ENCODE measurements at regions not wholly inside any gene's neighbourhood (a gene's known extent, or its start where the extent isn't known, plus 50 kb on each side); places are given as distances from the start of the nearest gene placed in this dataset.

GRCh38 chr7:86152926-86153325 is 490.8 kb upstream of the GRM3 start:
- H3K4me1 ChIP-seq (ENCODE audit: control insufficient read depth, extremely low read depth, insufficient read depth, low read length): no peaks in the 10 kb centered on the region
- H3K27me3 ChIP-seq (ENCODE audit: control insufficient read depth, extremely low read depth, insufficient read depth, low read length): no peaks in the 10 kb centered on the region
- no peak overlapping the region for H3K27ac ChIP-seq (ENCODE audit: control insufficient read depth, insufficient read depth, low read length)
- no peak overlapping the region for H3K4me2 ChIP-seq (ENCODE audit: control insufficient read depth, extremely low read depth, insufficient read depth, low read depth, low read length)
- H3K9me1 ChIP-seq (ENCODE audit: control insufficient read depth, extremely low read depth, insufficient read depth, low read length): no peaks in the 10 kb centered on the region
- H3K9me3 ChIP-seq (ENCODE audit: control insufficient read depth, low read depth, low read length): no peaks in the 10 kb centered on the region
- TF ChIP-seq EZH2 (IDR thresholded peaks at IDR 0.05; ENCODE audit: low read length) (no peak), CTCF (optimal IDR thresholded peaks at IDR 0.05 in 1 of 3, IDR thresholded peaks at IDR 0.05 in 1 of 3, conservative IDR thresholded peaks at IDR 0.05 in 1 of 3; ENCODE audit: extremely low read depth in 1 of 3, insufficient read depth in 2 of 3, low read length in 3 of 3) (no peak)
- FAIRE-seq (no peak), DNase-seq (ENCODE audit: low read depth, low spot score) (no peak)
- no peaks in the 10 kb centered on the region for H4K20me1 ChIP-seq (ENCODE audit: control insufficient read depth, extremely low read depth, insufficient read depth, low read length)
- dilution Hi-C loops (cut with MboI; ENCODE audit: extremely low pct_ligation_motif_present, low sequenced_read_pairs): no loop called here
- H2AFZ ChIP-seq (ENCODE audit: control insufficient read depth, low read length): no peak overlapping the region
- H3K9ac ChIP-seq (ENCODE audit: control insufficient read depth, extremely low read depth, insufficient read depth, low read length): no peak overlapping the region
- H3K79me2 ChIP-seq (ENCODE audit: control insufficient read depth, insufficient read depth, low read length): no peaks in the 10 kb centered on the region
- H3K4me3 ChIP-seq (ENCODE audit: control insufficient read depth in 2 of 3, extremely low read depth in 1 of 3, insufficient read depth in 2 of 3, low read depth in 1 of 3, low read length in 3 of 3): no peak overlapping the region
- H3K36me3 ChIP-seq (ENCODE audit: control insufficient read depth in 2 of 2, extremely low read depth in 1 of 2, insufficient read depth in 2 of 2, low read length in 2 of 2): no peaks in the 10 kb centered on the region

GRCh38 chr7:86149024-86149665 is 494.6 kb upstream of the GRM3 start:
- DNase-seq (ENCODE audit: low read depth, low spot score) (no peak), FAIRE-seq (no peak)
- Histone ChIP-seq H3K9me3 (ENCODE audit: control insufficient read depth, low read depth, low read length) (no peaks in the 10 kb centered on the region), H3K4me1 (ENCODE audit: control insufficient read depth, extremely low read depth, insufficient read depth, low read length) (no peaks in the 10 kb centered on the region), H3K27ac (ENCODE audit: control insufficient read depth, insufficient read depth, low read length) (no peak overlapping the region), H3K4me3 (ENCODE audit: control insufficient read depth in 2 of 3, extremely low read depth in 1 of 3, insufficient read depth in 2 of 3, low read depth in 1 of 3, low read length in 3 of 3) (no peak overlapping the region), H3K27me3 (ENCODE audit: control insufficient read depth, extremely low read depth, insufficient read depth, low read length) (no peaks in the 10 kb centered on the region), H2AFZ (ENCODE audit: control insufficient read depth, low read length) (no peak overlapping the region), H3K79me2 (ENCODE audit: control insufficient read depth, insufficient read depth, low read length) (no peaks in the 10 kb centered on the region), H4K20me1 (ENCODE audit: control insufficient read depth, extremely low read depth, insufficient read depth, low read length) (no peaks in the 10 kb centered on the region), H3K36me3 (ENCODE audit: control insufficient read depth in 2 of 2, extremely low read depth in 1 of 2, insufficient read depth in 2 of 2, low read length in 2 of 2) (no peaks in the 10 kb centered on the region), H3K9me1 (ENCODE audit: control insufficient read depth, extremely low read depth, insufficient read depth, low read length) (no peaks in the 10 kb centered on the region), H3K4me2 (ENCODE audit: control insufficient read depth, extremely low read depth, insufficient read depth, low read depth, low read length) (no peak overlapping the region), H3K9ac (ENCODE audit: control insufficient read depth, extremely low read depth, insufficient read depth, low read length) (no peak overlapping the region)
- TF ChIP-seq EZH2 (IDR thresholded peaks at IDR 0.05; ENCODE audit: low read length) (no peak), CTCF (optimal IDR thresholded peaks at IDR 0.05 in 1 of 3, IDR thresholded peaks at IDR 0.05 in 1 of 3, conservative IDR thresholded peaks at IDR 0.05 in 1 of 3; ENCODE audit: extremely low read depth in 1 of 3, insufficient read depth in 2 of 3, low read length in 3 of 3) (no peak)
- dilution Hi-C loops (cut with MboI; ENCODE audit: extremely low pct_ligation_motif_present, low sequenced_read_pairs): no loop called here

All from keratinocyte (primary cell).